ENCODE measurements at regions not wholly inside any gene's neighbourhood (a gene's known extent, or its start where the extent isn't known, plus 50 kb on each side); places are given as distances from the start of the nearest gene placed in this dataset.

DNA sequence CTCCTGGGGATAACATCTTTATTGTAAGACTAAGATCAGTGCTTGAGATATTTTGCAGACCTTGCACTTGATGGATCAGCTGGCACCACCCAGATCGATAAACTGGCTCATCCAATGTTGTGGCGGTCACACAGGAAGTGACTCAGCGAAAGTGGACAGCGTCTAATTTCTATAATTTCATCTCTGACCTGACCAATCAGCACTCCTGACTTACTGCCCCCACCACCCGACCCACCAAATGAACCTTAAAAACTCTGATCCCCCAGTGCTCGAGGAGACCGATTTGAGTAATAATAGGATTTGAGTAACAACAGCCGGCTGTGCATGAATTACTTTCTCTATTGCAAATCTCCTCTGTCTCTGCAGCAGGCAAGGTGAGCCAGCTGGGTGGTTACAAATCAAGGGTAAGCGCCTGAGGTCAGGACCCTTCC lies 62.7 kb upstream of the RNU6-1 start:
- Histone ChIP-seq H3K9me3 (ENCODE audit: control insufficient read depth, insufficient read depth, low read length) (no peaks in the 10 kb centered on the region), H3K4me1 (ENCODE audit: control insufficient read depth, low read length) (peaks cover 5% of the 10 kb centered on the region), H3K27ac (ENCODE audit: low read depth, low read length) (no peak overlapping the region), H3K27me3 (ENCODE audit: control insufficient read depth, low read length) (peaks cover 16% of the 10 kb centered on the region), H3K9me2 (replicated peaks; ENCODE audit: control insufficient read depth, low read length) (no peaks in the 10 kb centered on the region), H3K4me3 (ENCODE audit: low read length) (no peak overlapping the region), H3K79me2 (ENCODE audit: control insufficient read depth, low read length) (no peaks in the 10 kb centered on the region), H3F3A (ENCODE audit: control insufficient read depth, insufficient read depth) (no peaks in the 10 kb centered on the region), H3K36me3 (ENCODE audit: control insufficient read depth, low read length) (no peaks in the 10 kb centered on the region), H4K20me1 (ENCODE audit: control insufficient read depth, insufficient read depth, low read depth, low read length) (no peaks in the 10 kb centered on the region), H3K4me2 (ENCODE audit: low read length) (no peak overlapping the region)
- TF ChIP-seq CTCF (IDR thresholded peaks at IDR 0.05; ENCODE audit: low read depth, low read length, poor library complexity, severe bottlenecking) (no peak), EZH2phosphoT487 (IDR thresholded peaks at IDR 0.05; ENCODE audit: borderline replicate concordance, low read length) (no peak)

GRCh38 chr15:67903708-67904107 lies 63.9 kb upstream of the RNU6-1 start:
- Histone ChIP-seq H3K4me1 (ENCODE audit: control insufficient read depth, low read length) (peaks cover 5% of the 10 kb centered on the region), H3K27ac (ENCODE audit: low read depth, low read length) (no peak overlapping the region), H3K9me3 (ENCODE audit: control insufficient read depth, insufficient read depth, low read length) (peaks cover 2% of the 10 kb centered on the region; the same call in 1 of the 2 replicates), H3K4me2 (ENCODE audit: low read length) (no peak overlapping the region), H3K4me3 (ENCODE audit: low read length) (no peak overlapping the region), H3K27me3 (ENCODE audit: control insufficient read depth, low read length) (peaks cover 16% of the 10 kb centered on the region), H3K36me3 (ENCODE audit: control insufficient read depth, low read length) (no peaks in the 10 kb centered on the region), H3K9me2 (replicated peaks; ENCODE audit: control insufficient read depth, low read length) (no peaks in the 10 kb centered on the region), H4K20me1 (ENCODE audit: control insufficient read depth, insufficient read depth, low read depth, low read length) (no peaks in the 10 kb centered on the region), H3K79me2 (ENCODE audit: control insufficient read depth, low read length) (no peaks in the 10 kb centered on the region), H3F3A (ENCODE audit: control insufficient read depth, insufficient read depth) (no peaks in the 10 kb centered on the region)
- TF ChIP-seq EZH2phosphoT487 (IDR thresholded peaks at IDR 0.05; ENCODE audit: borderline replicate concordance, low read length) (no peak), CTCF (IDR thresholded peaks at IDR 0.05; ENCODE audit: low read depth, low read length, poor library complexity, severe bottlenecking) (no peak)

- H3K36me3 ChIP-seq (ENCODE audit: control insufficient read depth, low read length): no peaks in the 10 kb centered on the region
- peaks cover 8% of the 10 kb centered on the region; the same call in 1 of the 2 replicates for H3K9me3 ChIP-seq (ENCODE audit: control insufficient read depth, insufficient read depth, low read length)
- H3K4me1 ChIP-seq (ENCODE audit: control insufficient read depth, low read length): peaks cover 5% of the 10 kb centered on the region
- H3K27ac ChIP-seq (ENCODE audit: low read depth, low read length): no peak overlapping the region
- H3K27me3 ChIP-seq (ENCODE audit: control insufficient read depth, low read length): peaks cover 16% of the 10 kb centered on the region
- no peaks in the 10 kb centered on the region for H3K9me2 ChIP-seq (replicated peaks; ENCODE audit: control insufficient read depth, low read length)
- TF ChIP-seq CTCF (IDR thresholded peaks at IDR 0.05; ENCODE audit: low read depth, low read length, poor library complexity, severe bottlenecking) (no peak), EZH2phosphoT487 (IDR thresholded peaks at IDR 0.05; ENCODE audit: borderline replicate concordance, low read length) (no peak)
- H3K4me2 ChIP-seq (ENCODE audit: low read length): no peak overlapping the region
- H3F3A ChIP-seq (ENCODE audit: control insufficient read depth, insufficient read depth): no peaks in the 10 kb centered on the region
- no peaks in the 10 kb centered on the region for H4K20me1 ChIP-seq (ENCODE audit: control insufficient read depth, insufficient read depth, low read depth, low read length)
- H3K4me3 ChIP-seq (ENCODE audit: low read length): no peak overlapping the region
- H3K79me2 ChIP-seq (ENCODE audit: control insufficient read depth, low read length): no peaks in the 10 kb centered on the region
These were observed 65.8 kb upstream of the RNU6-1 start for GRCh38 chr15:67905628-67906027.
